ENCODE measurements at regions not wholly inside any gene's neighbourhood (a gene's known extent, or its start where the extent isn't known, plus 50 kb on each side); places are given as distances from the start of the nearest gene placed in this dataset.
"Not testable (repeated sequence)": the region's sequence is repeated elsewhere in the genome, so short reads cannot be mapped to it uniquely, and the experiment has no call there.

GRCh38 chr7:86981937-86982336 lies 77.5 kb downstream of the ELAPOR2 start:
- TF ChIP-seq, protein P1, sequence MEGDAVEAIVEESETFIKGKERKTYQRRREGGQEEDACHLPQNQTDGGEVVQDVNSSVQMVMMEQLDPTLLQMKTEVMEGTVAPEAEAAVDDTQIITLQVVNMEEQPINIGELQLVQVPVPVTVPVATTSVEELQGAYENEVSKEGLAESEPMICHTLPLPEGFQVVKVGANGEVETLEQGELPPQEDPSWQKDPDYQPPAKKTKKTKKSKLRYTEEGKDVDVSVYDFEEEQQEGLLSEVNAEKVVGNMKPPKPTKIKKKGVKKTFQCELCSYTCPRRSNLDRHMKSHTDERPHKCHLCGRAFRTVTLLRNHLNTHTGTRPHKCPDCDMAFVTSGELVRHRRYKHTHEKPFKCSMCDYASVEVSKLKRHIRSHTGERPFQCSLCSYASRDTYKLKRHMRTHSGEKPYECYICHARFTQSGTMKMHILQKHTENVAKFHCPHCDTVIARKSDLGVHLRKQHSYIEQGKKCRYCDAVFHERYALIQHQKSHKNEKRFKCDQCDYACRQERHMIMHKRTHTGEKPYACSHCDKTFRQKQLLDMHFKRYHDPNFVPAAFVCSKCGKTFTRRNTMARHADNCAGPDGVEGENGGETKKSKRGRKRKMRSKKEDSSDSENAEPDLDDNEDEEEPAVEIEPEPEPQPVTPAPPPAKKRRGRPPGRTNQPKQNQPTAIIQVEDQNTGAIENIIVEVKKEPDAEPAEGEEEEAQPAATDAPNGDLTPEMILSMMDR (IDR thresholded peaks at IDR 0.05), result not testable (repeated sequence)
- not testable (repeated sequence) for TF ChIP-seq EZH2phosphoT487 (IDR thresholded peaks at IDR 0.05)
